ENCODE measurements at regions not wholly inside any gene's neighbourhood (a gene's known extent, or its start where the extent isn't known, plus 50 kb on each side); places are given as distances from the start of the nearest gene placed in this dataset.

- H3K14ac ChIP-seq (ENCODE audit: low read length), result no peak overlapping the region
- no peak overlapping the region for H2BK12ac ChIP-seq (ENCODE audit: low read length)
- no CpG with 5 or more reads among the region's 4 CpGs for WGBS (ENCODE audit: extremely low coverage, insufficient coverage, insufficient read length)
- no peak overlapping the region for H3K23ac ChIP-seq (ENCODE audit: low read length)
- no peak overlapping the region for H3K27ac ChIP-seq (ENCODE audit: low read depth, low read length)
- no peak for DNase-seq
- no peak overlapping the region for H4K8ac ChIP-seq (ENCODE audit: low read depth, low read length)
- no peaks in the 10 kb centered on the region for H3K79me1 ChIP-seq (ENCODE audit: low read length)
- no peak overlapping the region for H2AFZ ChIP-seq (ENCODE audit: insufficient read depth, low read length, poor library complexity)
- no peak overlapping the region for H3K4ac ChIP-seq (ENCODE audit: low read depth, low read length)
- no peaks in the 10 kb centered on the region for H3K9me3 ChIP-seq (ENCODE audit: insufficient read depth, low read depth, low read length)
- H3K4me2 ChIP-seq (ENCODE audit: low read length), result no peak overlapping the region
- H3K27me3 ChIP-seq (ENCODE audit: insufficient read depth, low read length), result no peaks in the 10 kb centered on the region
- no peaks in the 10 kb centered on the region for H3K4me1 ChIP-seq (ENCODE audit: control insufficient read depth in 1 of 2, insufficient read depth in 2 of 2, low read length in 2 of 2)
- H3K4me3 ChIP-seq (ENCODE audit: low read depth, low read length), result no peak overlapping the region
- H3K79me2 ChIP-seq (ENCODE audit: control insufficient read depth, insufficient read depth, low read length, poor library complexity), result no peaks in the 10 kb centered on the region
- no peak overlapping the region for H3K18ac ChIP-seq (ENCODE audit: low read length)
- no peak overlapping the region for H2BK120ac ChIP-seq (ENCODE audit: insufficient read depth, low read length, poor library complexity)
- H3K36me3 ChIP-seq (ENCODE audit: control insufficient read depth in 1 of 2, insufficient read depth in 2 of 2, low read length in 2 of 2), result no peaks in the 10 kb centered on the region
- H4K91ac ChIP-seq (ENCODE audit: low read depth, low read length), result no peak overlapping the region
- no peak overlapping the region for H2BK5ac ChIP-seq (ENCODE audit: low read depth, low read length, poor library complexity)
- no peak overlapping the region for H4K12ac ChIP-seq (ENCODE audit: low read depth, low read length)
- H2AK5ac ChIP-seq (ENCODE audit: low read length), result no peak overlapping the region
- H3K9ac ChIP-seq (ENCODE audit: low read length), result no peak overlapping the region
Measured at GRCh38 chr4:106628586-106629267, 260.1 kb upstream of the GIMD1 start.

- H3K18ac ChIP-seq (ENCODE audit: low read length), result no peak overlapping the region
- no peak for DNase-seq
- H4K8ac ChIP-seq (ENCODE audit: low read depth, low read length), result no peak overlapping the region
- no peak overlapping the region for H2AK5ac ChIP-seq (ENCODE audit: low read length)
- no CpG with 5 or more reads among the region's 3 CpGs for WGBS (ENCODE audit: extremely low coverage, insufficient coverage, insufficient read length)
- no peak overlapping the region for H2BK12ac ChIP-seq (ENCODE audit: low read length)
- no peak overlapping the region for H3K9ac ChIP-seq (ENCODE audit: low read length)
- no peak overlapping the region for H3K4ac ChIP-seq (ENCODE audit: low read depth, low read length)
- no peak overlapping the region for H3K4me3 ChIP-seq (ENCODE audit: low read depth, low read length)
- no peak overlapping the region for H3K27ac ChIP-seq (ENCODE audit: low read depth, low read length)
- H3K79me2 ChIP-seq (ENCODE audit: control insufficient read depth, insufficient read depth, low read length, poor library complexity), result no peaks in the 10 kb centered on the region
- no peaks in the 10 kb centered on the region for H3K4me1 ChIP-seq (ENCODE audit: control insufficient read depth in 1 of 2, insufficient read depth in 2 of 2, low read length in 2 of 2)
- H3K4me2 ChIP-seq (ENCODE audit: low read length), result no peak overlapping the region
- H3K27me3 ChIP-seq (ENCODE audit: insufficient read depth, low read length), result no peaks in the 10 kb centered on the region
- H2AFZ ChIP-seq (ENCODE audit: insufficient read depth, low read length, poor library complexity), result no peak overlapping the region
- H2BK5ac ChIP-seq (ENCODE audit: low read depth, low read length, poor library complexity), result no peak overlapping the region
- no peak overlapping the region for H4K91ac ChIP-seq (ENCODE audit: low read depth, low read length)
- no peaks in the 10 kb centered on the region for H3K79me1 ChIP-seq (ENCODE audit: low read length)
- H2BK120ac ChIP-seq (ENCODE audit: insufficient read depth, low read length, poor library complexity), result no peak overlapping the region
- no peak overlapping the region for H4K12ac ChIP-seq (ENCODE audit: low read depth, low read length)
- no peak overlapping the region for H3K14ac ChIP-seq (ENCODE audit: low read length)
- H3K36me3 ChIP-seq (ENCODE audit: control insufficient read depth in 1 of 2, insufficient read depth in 2 of 2, low read length in 2 of 2), result no peaks in the 10 kb centered on the region
- H3K9me3 ChIP-seq (ENCODE audit: insufficient read depth, low read depth, low read length), result no peaks in the 10 kb centered on the region
- H3K23ac ChIP-seq (ENCODE audit: low read length), result no peak overlapping the region
Measured at GRCh38 chr4:106627051-106627450, 258.5 kb upstream of the GIMD1 start.

- WGBS (ENCODE audit: extremely low coverage, insufficient coverage, insufficient read length), result no CpG with 5 or more reads among the region's 1 CpG
- DNase-seq, result no peak
- H4K8ac ChIP-seq (ENCODE audit: low read depth, low read length), result no peak overlapping the region
- no peaks in the 10 kb centered on the region for H3K27me3 ChIP-seq (ENCODE audit: insufficient read depth, low read length)
- no peak overlapping the region for H3K23ac ChIP-seq (ENCODE audit: low read length)
- no peaks in the 10 kb centered on the region for H3K79me1 ChIP-seq (ENCODE audit: low read length)
- no peak overlapping the region for H3K4me2 ChIP-seq (ENCODE audit: low read length)
- no peak overlapping the region for H3K4me3 ChIP-seq (ENCODE audit: low read depth, low read length)
- H4K12ac ChIP-seq (ENCODE audit: low read depth, low read length), result no peak overlapping the region
- H3K14ac ChIP-seq (ENCODE audit: low read length), result no peak overlapping the region
- H3K36me3 ChIP-seq (ENCODE audit: control insufficient read depth in 1 of 2, insufficient read depth in 2 of 2, low read length in 2 of 2), result no peaks in the 10 kb centered on the region
- no peak overlapping the region for H4K91ac ChIP-seq (ENCODE audit: low read depth, low read length)
- H3K27ac ChIP-seq (ENCODE audit: low read depth, low read length), result no peak overlapping the region
- no peaks in the 10 kb centered on the region for H3K4me1 ChIP-seq (ENCODE audit: control insufficient read depth in 1 of 2, insufficient read depth in 2 of 2, low read length in 2 of 2)
- no peak overlapping the region for H2AFZ ChIP-seq (ENCODE audit: insufficient read depth, low read length, poor library complexity)
- no peak overlapping the region for H3K9ac ChIP-seq (ENCODE audit: low read length)
- no peak overlapping the region for H3K4ac ChIP-seq (ENCODE audit: low read depth, low read length)
- H2AK5ac ChIP-seq (ENCODE audit: low read length), result no peak overlapping the region
- no peaks in the 10 kb centered on the region for H3K79me2 ChIP-seq (ENCODE audit: control insufficient read depth, insufficient read depth, low read length, poor library complexity)
- H3K18ac ChIP-seq (ENCODE audit: low read length), result no peak overlapping the region
- no peak overlapping the region for H2BK5ac ChIP-seq (ENCODE audit: low read depth, low read length, poor library complexity)
- H2BK12ac ChIP-seq (ENCODE audit: low read length), result no peak overlapping the region
- H2BK120ac ChIP-seq (ENCODE audit: insufficient read depth, low read length, poor library complexity), result no peak overlapping the region
- H3K9me3 ChIP-seq (ENCODE audit: insufficient read depth, low read depth, low read length), result no peaks in the 10 kb centered on the region
Measured at GRCh38 chr4:106624671-106625070, 256.1 kb upstream of the GIMD1 start.

GRCh38 chr4:106618956-106619355, 250.4 kb upstream of the GIMD1 start:
- no peak overlapping the region for H3K14ac ChIP-seq (ENCODE audit: low read length)
- H3K27ac ChIP-seq (ENCODE audit: low read depth, low read length), result no peak overlapping the region
- no peaks in the 10 kb centered on the region for H3K79me1 ChIP-seq (ENCODE audit: low read length)
- no peak overlapping the region for H3K4me2 ChIP-seq (ENCODE audit: low read length)
- no peak overlapping the region for H2BK120ac ChIP-seq (ENCODE audit: insufficient read depth, low read length, poor library complexity)
- no peak overlapping the region for H3K4me3 ChIP-seq (ENCODE audit: low read depth, low read length)
- no peaks in the 10 kb centered on the region for H3K4me1 ChIP-seq (ENCODE audit: control insufficient read depth in 1 of 2, insufficient read depth in 2 of 2, low read length in 2 of 2)
- H2BK12ac ChIP-seq (ENCODE audit: low read length), result no peak overlapping the region
- H3K9ac ChIP-seq (ENCODE audit: low read length), result no peak overlapping the region
- no peak overlapping the region for H2AFZ ChIP-seq (ENCODE audit: insufficient read depth, low read length, poor library complexity)
- H2BK5ac ChIP-seq (ENCODE audit: low read depth, low read length, poor library complexity), result no peak overlapping the region
- H3K18ac ChIP-seq (ENCODE audit: low read length), result no peak overlapping the region
- H3K4ac ChIP-seq (ENCODE audit: low read depth, low read length), result no peak overlapping the region
- H3K27me3 ChIP-seq (ENCODE audit: insufficient read depth, low read length), result no peaks in the 10 kb centered on the region
- H3K79me2 ChIP-seq (ENCODE audit: control insufficient read depth, insufficient read depth, low read length, poor library complexity), result no peaks in the 10 kb centered on the region
- no peak overlapping the region for H4K8ac ChIP-seq (ENCODE audit: low read depth, low read length)
- H3K23ac ChIP-seq (ENCODE audit: low read length), result no peak overlapping the region
- no peak overlapping the region for H2AK5ac ChIP-seq (ENCODE audit: low read length)
- H3K36me3 ChIP-seq (ENCODE audit: control insufficient read depth in 1 of 2, insufficient read depth in 2 of 2, low read length in 2 of 2), result no peaks in the 10 kb centered on the region
- no peaks in the 10 kb centered on the region for H3K9me3 ChIP-seq (ENCODE audit: insufficient read depth, low read depth, low read length)
- no peak overlapping the region for H4K91ac ChIP-seq (ENCODE audit: low read depth, low read length)
- no peak for DNase-seq
- no peak overlapping the region for H4K12ac ChIP-seq (ENCODE audit: low read depth, low read length)
- WGBS (ENCODE audit: extremely low coverage, insufficient coverage, insufficient read length), result no CpG with 5 or more reads among the region's 3 CpGs

Measured in trophoblast cell (in vitro differentiated cells and primary cell).